ENCODE measurements at regions not wholly inside any gene's neighbourhood (a gene's known extent, or its start where the extent isn't known, plus 50 kb on each side); places are given as distances from the start of the nearest gene placed in this dataset.

DNA sequence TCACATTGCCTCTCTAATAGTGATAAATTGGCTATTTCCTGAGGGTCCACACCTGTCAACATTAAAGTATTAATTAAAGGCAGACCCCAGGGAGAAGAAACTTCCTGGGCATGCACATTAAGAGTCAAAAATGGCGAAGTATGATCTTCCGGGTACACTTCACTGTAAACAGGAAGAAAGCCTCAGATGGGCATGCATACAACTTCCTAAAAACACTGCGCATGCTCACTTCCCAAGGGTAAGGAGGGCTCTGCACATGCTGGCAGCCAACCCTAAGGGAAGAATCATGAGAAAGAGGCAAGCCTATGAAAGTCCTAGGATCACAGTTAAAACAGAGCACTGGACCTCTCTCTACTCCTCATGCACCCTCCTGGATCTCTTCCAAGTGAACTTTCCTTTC is 80.1 kb upstream of the IMMP2L start:
- H3K9me3 Mint-ChIP-seq = peaks cover 9 to 13% of the 10 kb centered on the region in 2 donors
- Histone ChIP-seq H3K27me3 (ENCODE audit: control insufficient read depth, insufficient read depth, low read length) (no peaks in the 10 kb centered on the region), H3K27ac (ENCODE audit: low read length) (no peak overlapping the region), H3K9me3 (ENCODE audit: control insufficient read depth, insufficient read depth, low read length) (no peaks in the 10 kb centered on the region), H3K4me1 (ENCODE audit: control insufficient read depth, insufficient read depth, low read length) (no peaks in the 10 kb centered on the region), H3K36me3 (ENCODE audit: control insufficient read depth, insufficient read depth, low read length) (no peaks in the 10 kb centered on the region), H3K4me3 (ENCODE audit: low read length) (no peak overlapping the region)
- H3K36me3 Mint-ChIP-seq = no peaks in the 10 kb centered on the region
- H3K4me1 Mint-ChIP-seq = no peaks in the 10 kb centered on the region
- H3K27ac Mint-ChIP-seq = no peak overlapping the region
- intact Hi-C loops (cut with micrococcal nuclease) = no loop called here
- TF ChIP-seq, protein P1, sequence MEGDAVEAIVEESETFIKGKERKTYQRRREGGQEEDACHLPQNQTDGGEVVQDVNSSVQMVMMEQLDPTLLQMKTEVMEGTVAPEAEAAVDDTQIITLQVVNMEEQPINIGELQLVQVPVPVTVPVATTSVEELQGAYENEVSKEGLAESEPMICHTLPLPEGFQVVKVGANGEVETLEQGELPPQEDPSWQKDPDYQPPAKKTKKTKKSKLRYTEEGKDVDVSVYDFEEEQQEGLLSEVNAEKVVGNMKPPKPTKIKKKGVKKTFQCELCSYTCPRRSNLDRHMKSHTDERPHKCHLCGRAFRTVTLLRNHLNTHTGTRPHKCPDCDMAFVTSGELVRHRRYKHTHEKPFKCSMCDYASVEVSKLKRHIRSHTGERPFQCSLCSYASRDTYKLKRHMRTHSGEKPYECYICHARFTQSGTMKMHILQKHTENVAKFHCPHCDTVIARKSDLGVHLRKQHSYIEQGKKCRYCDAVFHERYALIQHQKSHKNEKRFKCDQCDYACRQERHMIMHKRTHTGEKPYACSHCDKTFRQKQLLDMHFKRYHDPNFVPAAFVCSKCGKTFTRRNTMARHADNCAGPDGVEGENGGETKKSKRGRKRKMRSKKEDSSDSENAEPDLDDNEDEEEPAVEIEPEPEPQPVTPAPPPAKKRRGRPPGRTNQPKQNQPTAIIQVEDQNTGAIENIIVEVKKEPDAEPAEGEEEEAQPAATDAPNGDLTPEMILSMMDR (IDR thresholded peaks at IDR 0.05) = no peak
- no peaks in the 10 kb centered on the region for H3K27me3 Mint-ChIP-seq (ENCODE audit: low read depth in 2 of 2)
- DNase-seq (no peak), ATAC-seq (no peak)
- 75% methylated on average over 3 of the region's 3 CpGs for WGBS (ENCODE audit: insufficient coverage)
- H3K4me3 Mint-ChIP-seq = no peak overlapping the region

DNA sequence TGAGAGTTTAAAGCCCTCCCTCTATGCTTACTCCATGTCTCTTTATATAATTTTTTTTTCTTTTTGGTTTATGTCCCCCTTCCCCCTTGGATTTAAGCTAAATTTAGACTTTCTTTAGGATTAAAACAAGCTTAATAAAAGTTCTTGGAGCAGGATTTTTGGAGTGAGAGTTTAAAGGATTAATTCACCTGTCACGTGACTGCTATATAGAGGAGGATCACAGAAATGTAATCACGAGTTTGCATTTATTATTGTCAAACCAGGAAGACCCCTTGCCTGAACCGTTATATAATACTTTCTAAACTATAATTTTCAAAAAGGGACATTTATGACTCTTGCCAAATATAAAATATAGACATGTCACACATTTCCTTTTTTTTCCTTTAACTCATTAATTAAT is 78.1 kb upstream of the IMMP2L start:
- TF ChIP-seq, protein P1 (IDR thresholded peaks at IDR 0.05) = no peak
- no peaks in the 10 kb centered on the region for H3K27me3 ChIP-seq (ENCODE audit: control insufficient read depth, insufficient read depth, low read length)
- H3K9me3 Mint-ChIP-seq = peaks cover 8 to 10% of the 10 kb centered on the region in 2 donors
- H3K4me1 Mint-ChIP-seq = no peaks in the 10 kb centered on the region
- no peak for DNase-seq
- H3K4me3 Mint-ChIP-seq = no peak overlapping the region
- no peaks in the 10 kb centered on the region for H3K36me3 Mint-ChIP-seq
- H3K36me3 ChIP-seq (ENCODE audit: control insufficient read depth, insufficient read depth, low read length) = no peaks in the 10 kb centered on the region
- H3K27me3 Mint-ChIP-seq (ENCODE audit: low read depth in 2 of 2) = no peaks in the 10 kb centered on the region
- intact Hi-C loops (cut with micrococcal nuclease) = no loop called here
- H3K4me3 ChIP-seq (ENCODE audit: low read length) = no peak overlapping the region
- no peaks in the 10 kb centered on the region for H3K4me1 ChIP-seq (ENCODE audit: control insufficient read depth, insufficient read depth, low read length)
- no peaks in the 10 kb centered on the region for H3K9me3 ChIP-seq (ENCODE audit: control insufficient read depth, insufficient read depth, low read length)
- no peak overlapping the region for H3K27ac Mint-ChIP-seq
- ATAC-seq = no peak
- 17% methylated on average over 2 of the region's 3 CpGs for WGBS (ENCODE audit: insufficient coverage)
- no peak overlapping the region for H3K27ac ChIP-seq (ENCODE audit: low read length)

DNA sequence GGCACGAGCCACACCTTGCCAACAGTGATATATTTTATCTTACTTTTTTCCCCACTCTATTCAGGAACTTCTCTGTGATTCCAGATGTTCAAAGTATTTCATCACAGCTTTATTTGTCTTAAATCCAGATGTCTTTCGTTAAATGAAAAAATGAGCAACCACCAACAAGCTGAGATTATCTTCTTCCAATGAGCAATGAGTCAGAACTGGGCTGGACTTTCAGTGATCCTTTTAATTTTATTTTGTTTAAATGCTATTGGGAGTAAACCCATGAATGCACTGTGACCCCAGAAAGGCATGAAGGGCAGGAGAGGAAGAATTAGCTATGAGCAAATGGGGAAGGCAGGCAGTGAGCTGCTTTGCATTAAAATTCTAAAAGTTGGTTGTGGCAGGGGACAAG is 77.6 kb upstream of the IMMP2L start:
- Histone ChIP-seq H3K4me1 (ENCODE audit: control insufficient read depth, insufficient read depth, low read length) (no peaks in the 10 kb centered on the region), H3K36me3 (ENCODE audit: control insufficient read depth, insufficient read depth, low read length) (no peaks in the 10 kb centered on the region), H3K4me3 (ENCODE audit: low read length) (no peak overlapping the region), H3K9me3 (ENCODE audit: control insufficient read depth, insufficient read depth, low read length) (no peaks in the 10 kb centered on the region), H3K27me3 (ENCODE audit: control insufficient read depth, insufficient read depth, low read length) (no peaks in the 10 kb centered on the region), H3K27ac (ENCODE audit: low read length) (no peak overlapping the region)
- TF ChIP-seq, protein P1 (IDR thresholded peaks at IDR 0.05) = no peak
- 71% methylated on average over 2 of the region's 2 CpGs for WGBS (ENCODE audit: insufficient coverage)
- ATAC-seq = no peak
- no peak for DNase-seq
- Mint-ChIP-seq H3K27me3 (ENCODE audit: low read depth in 2 of 2) (no peaks in the 10 kb centered on the region), H3K4me3 (no peak overlapping the region), H3K36me3 (no peaks in the 10 kb centered on the region), H3K4me1 (no peaks in the 10 kb centered on the region), H3K9me3 (peaks cover 4 to 5% of the 10 kb centered on the region in 2 donors), H3K27ac (no peak overlapping the region)
- intact Hi-C loops (cut with micrococcal nuclease) = no loop called here

DNA sequence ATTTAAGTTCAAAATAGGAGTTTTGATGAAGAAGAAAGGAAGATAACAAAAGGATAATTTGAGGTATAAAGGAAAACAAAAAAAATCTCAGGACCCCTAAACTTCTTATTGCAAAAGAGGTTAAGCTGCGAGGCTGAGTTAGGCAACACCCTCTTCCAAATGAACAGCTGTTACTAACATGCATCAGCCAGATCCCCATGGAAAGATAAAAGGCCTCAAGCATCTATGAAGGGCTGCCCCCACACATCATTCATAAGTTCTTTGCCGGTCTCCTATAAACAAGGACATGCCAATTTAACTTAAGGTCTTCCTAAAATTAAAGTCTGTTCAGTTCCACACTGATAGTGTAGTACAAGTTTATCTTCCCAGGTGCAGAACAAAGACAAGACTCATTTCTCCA is 75.8 kb upstream of the IMMP2L start:
- Histone ChIP-seq H3K27me3 (ENCODE audit: control insufficient read depth, insufficient read depth, low read length) (no peaks in the 10 kb centered on the region), H3K27ac (ENCODE audit: low read length) (no peak overlapping the region), H3K4me1 (ENCODE audit: control insufficient read depth, insufficient read depth, low read length) (no peaks in the 10 kb centered on the region), H3K4me3 (ENCODE audit: low read length) (no peak overlapping the region), H3K36me3 (ENCODE audit: control insufficient read depth, insufficient read depth, low read length) (no peaks in the 10 kb centered on the region), H3K9me3 (ENCODE audit: control insufficient read depth, insufficient read depth, low read length) (no peaks in the 10 kb centered on the region)
- H3K36me3 Mint-ChIP-seq = no peaks in the 10 kb centered on the region
- ATAC-seq = no peak
- H3K27me3 Mint-ChIP-seq (ENCODE audit: low read depth in 2 of 2) = no peaks in the 10 kb centered on the region
- no peak overlapping the region for H3K4me3 Mint-ChIP-seq
- WGBS (ENCODE audit: insufficient coverage) = 71% methylated on average over 2 of the region's 2 CpGs
- peaks cover 0 to 2% of the 10 kb centered on the region in 2 donors for H3K9me3 Mint-ChIP-seq
- TF ChIP-seq, protein P1 (IDR thresholded peaks at IDR 0.05) = no peak
- H3K4me1 Mint-ChIP-seq = no peaks in the 10 kb centered on the region
- H3K27ac Mint-ChIP-seq = no peak overlapping the region
- DNase-seq = no peak
- intact Hi-C loops (cut with micrococcal nuclease) = no loop called here

All from natural killer cell (primary cell).